ENCODE measurements at regions not wholly inside any gene's neighbourhood (a gene's known extent, or its start where the extent isn't known, plus 50 kb on each side); places are given as distances from the start of the nearest gene placed in this dataset.

DNA sequence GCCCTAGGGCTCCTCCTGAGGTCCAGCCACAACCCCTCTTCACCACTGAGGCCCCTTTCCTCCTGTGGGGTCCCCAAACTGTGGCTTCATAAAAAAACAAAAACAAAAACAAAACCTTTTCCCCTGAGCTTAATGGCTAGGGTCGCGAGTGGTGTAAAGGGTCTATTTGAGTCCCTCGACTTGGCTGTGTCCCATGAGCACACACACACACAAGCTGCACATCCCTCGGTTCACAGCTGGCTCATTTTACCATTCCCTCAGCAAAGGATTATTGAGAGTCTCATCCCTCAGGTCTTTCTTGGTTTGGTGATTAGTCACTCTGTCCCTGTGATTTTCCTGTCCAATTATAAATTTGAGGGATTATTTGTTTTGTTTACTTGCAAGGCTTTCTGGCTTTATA lies 206.1 kb upstream of the SASH1 start:
- no peak for DNase-seq (ENCODE audit: low read depth)
- TF ChIP-seq, protein P1, sequence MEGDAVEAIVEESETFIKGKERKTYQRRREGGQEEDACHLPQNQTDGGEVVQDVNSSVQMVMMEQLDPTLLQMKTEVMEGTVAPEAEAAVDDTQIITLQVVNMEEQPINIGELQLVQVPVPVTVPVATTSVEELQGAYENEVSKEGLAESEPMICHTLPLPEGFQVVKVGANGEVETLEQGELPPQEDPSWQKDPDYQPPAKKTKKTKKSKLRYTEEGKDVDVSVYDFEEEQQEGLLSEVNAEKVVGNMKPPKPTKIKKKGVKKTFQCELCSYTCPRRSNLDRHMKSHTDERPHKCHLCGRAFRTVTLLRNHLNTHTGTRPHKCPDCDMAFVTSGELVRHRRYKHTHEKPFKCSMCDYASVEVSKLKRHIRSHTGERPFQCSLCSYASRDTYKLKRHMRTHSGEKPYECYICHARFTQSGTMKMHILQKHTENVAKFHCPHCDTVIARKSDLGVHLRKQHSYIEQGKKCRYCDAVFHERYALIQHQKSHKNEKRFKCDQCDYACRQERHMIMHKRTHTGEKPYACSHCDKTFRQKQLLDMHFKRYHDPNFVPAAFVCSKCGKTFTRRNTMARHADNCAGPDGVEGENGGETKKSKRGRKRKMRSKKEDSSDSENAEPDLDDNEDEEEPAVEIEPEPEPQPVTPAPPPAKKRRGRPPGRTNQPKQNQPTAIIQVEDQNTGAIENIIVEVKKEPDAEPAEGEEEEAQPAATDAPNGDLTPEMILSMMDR (conservative IDR thresholded peaks at IDR 0.05; ENCODE audit: low read depth, low read length) = no peak
- no peak overlapping the region for H3K4me3 ChIP-seq (ENCODE audit: low read length)

- TF ChIP-seq, protein P1 (conservative IDR thresholded peaks at IDR 0.05; ENCODE audit: low read depth, low read length) = no peak
- no peak for DNase-seq (ENCODE audit: low read depth)
- H3K4me3 ChIP-seq (ENCODE audit: low read length) = no peak overlapping the region
These were observed 205.0 kb upstream of the SASH1 start for GRCh38 chr6:148137652-148138051.

GRCh38 chr6:148138573-148138972 lies 204.1 kb upstream of the SASH1 start:
- TF ChIP-seq, protein P1 (conservative IDR thresholded peaks at IDR 0.05; ENCODE audit: low read depth, low read length) = no peak
- DNase-seq (ENCODE audit: low read depth) = no peak
- H3K4me3 ChIP-seq (ENCODE audit: low read length) = no peak overlapping the region

DNA sequence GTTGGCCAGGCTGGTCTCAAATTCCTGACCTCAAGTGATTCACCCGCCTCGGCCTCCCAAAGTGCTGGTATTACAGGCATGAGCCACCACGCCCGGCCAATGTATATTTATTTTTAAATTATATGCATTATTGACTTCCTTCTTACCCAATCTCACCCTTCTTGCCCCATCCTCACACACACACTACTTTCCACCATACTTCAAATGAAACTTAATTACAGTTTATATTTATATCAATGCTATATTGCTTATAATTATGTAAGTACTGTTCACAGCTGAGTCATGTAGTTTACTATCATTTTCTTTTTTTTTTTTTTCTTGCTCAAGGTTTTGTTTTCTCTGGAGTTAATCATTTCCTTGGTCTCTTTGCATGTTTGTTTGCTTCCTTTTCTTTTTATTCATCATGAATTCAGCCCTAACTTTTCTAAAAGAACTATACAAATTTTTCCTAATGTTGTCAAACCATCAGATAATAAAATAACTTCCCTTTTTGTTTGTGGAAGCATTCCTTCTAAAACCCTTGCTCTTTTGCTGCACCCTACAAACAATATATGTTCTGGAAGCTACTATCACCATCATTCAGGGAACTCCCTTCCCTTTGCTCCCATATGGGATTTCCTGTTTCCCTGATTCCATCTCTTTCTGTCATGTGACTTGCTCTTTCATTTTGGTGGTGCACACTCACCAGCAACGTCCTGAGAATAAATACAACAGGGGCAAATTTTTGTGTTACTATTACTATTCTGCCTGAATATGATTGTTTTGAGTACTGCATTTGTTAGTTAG lies 201.7 kb upstream of the SASH1 start:
- no peak for DNase-seq (ENCODE audit: low read depth)
- H3K4me3 ChIP-seq (ENCODE audit: low read length) = no peak overlapping the region
- TF ChIP-seq, protein P1 (conservative IDR thresholded peaks at IDR 0.05; ENCODE audit: low read depth, low read length) = no peak

DNA sequence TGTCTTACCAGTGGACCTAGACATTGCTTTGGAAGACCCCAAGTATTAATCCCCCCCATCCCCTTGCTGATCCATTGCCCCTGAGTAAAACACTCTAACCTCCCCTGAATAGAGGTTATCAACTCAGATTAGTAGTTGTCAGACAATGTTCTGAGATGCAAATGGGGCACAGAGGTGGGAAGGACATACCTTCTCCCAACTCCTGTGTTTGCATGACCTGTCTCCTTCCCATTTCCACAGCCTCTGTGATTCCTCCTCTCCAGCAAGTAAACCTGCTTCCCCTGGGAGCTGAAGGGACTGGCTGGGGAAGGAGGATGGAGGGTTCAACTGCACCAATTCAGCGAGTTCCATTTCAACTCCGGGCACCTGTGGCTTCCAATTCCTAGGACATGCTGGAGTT lies 199.8 kb upstream of the SASH1 start:
- H3K4me3 ChIP-seq (ENCODE audit: low read length) = no peak overlapping the region
- TF ChIP-seq, protein P1 (conservative IDR thresholded peaks at IDR 0.05; ENCODE audit: low read depth, low read length) = no peak
- DNase-seq (ENCODE audit: low read depth) = no peak

DNA sequence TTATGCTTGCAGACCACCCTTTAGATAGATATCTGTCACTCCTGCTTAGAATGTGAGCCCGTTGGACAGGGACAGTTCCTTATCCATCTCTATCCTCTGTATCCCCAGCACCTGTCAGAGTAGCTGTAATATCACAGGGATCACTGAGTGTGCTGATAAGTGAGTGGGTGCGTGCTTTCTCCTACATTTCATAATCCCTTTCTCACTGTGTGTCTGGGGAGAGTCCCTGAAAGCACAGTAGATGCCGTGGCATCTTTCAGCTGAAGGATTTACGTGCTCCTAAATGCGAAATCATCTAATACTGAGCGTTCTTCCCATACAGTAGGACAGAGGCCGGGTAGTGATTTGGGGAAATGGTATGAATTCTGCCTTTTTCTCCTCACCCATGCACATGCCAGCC lies 198.9 kb upstream of the SASH1 start:
- H3K4me3 ChIP-seq (ENCODE audit: low read length) = no peak overlapping the region
- DNase-seq (ENCODE audit: low read depth) = no peak
- TF ChIP-seq, protein P1 (conservative IDR thresholded peaks at IDR 0.05; ENCODE audit: low read depth, low read length) = no peak

DNA sequence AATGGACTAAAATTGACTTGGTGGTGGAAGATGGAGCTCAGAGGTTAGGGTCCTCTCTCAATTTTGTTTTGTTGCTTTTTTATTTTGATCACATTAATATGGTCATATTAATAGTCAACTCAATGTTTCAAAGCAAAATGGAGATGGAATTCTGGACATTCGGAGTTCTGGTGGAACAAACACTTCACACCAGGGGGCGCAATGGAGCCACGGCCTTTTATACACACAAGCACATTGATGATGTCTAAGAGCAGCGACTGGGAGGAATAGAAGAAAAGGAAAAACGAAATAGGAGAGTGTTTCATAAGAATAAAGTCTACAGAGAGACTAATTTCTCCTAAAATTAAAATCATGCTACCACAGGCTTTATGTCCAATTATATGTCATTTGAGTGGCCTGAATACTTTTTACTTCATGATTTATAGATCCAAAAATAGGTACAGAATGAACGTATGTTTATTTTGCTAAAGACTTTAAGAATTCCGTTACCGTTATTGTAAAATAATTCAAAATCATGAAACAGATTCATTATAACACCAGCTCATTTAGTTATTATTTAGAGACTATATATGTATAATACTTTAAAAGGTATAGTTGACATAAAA lies 197.6 kb upstream of the SASH1 start:
- DNase-seq (ENCODE audit: low read depth) = no peak
- TF ChIP-seq, protein P1 (conservative IDR thresholded peaks at IDR 0.05; ENCODE audit: low read depth, low read length) = peak; percentile 89
- no peak overlapping the region for H3K4me3 ChIP-seq (ENCODE audit: low read length)

All from retinal pigment epithelial cell (primary cell).